HEK293T (cell line): ENCODE measurements at regions not wholly inside any gene's neighbourhood (a gene's known extent, or its start where the extent isn't known, plus 50 kb on each side); places are given as distances from the start of the nearest gene placed in this dataset.

Experiments used
- CTCF ChIA-PET: fragments of 350-600 bp; formaldehyde crosslinking; extraction: SDS; loops from one replicate; lab custom pipeline; 2021; ENCODE audit warnings: antibody characterized with exemption, inconsistent platforms; lab: Yijun Ruan, JAX
- POLR2A ChIA-PET: fragments of 350-600 bp; formaldehyde crosslinking; extraction: SDS; loops from one replicate; lab custom pipeline; 2020; ENCODE audit warnings: antibody characterized with exemption, inconsistent platforms; lab: Yijun Ruan, JAX
- DNase-seq: peaks from one replicate; pipeline ENCODE4 v3.0.0; 2012; ENCODE audit warnings: mixed read lengths; ENCODE audit errors: extremely low spot score
- ARNT ChIP-seq: fragments of 450-650 bp; IDR thresholded peaks from 2 replicates; pipeline ENCODE4 v1.6.1; 2017; ENCODE audit warnings: mild to moderate bottlenecking
- BHLHE40 ChIP-seq: fragments of 450-650 bp; IDR thresholded peaks from 2 replicates; pipeline ENCODE4 v1.6.1; 2016; ENCODE audit warnings: mild to moderate bottlenecking, moderate library complexity, borderline replicate concordance
- CTBP1 ChIP-seq: fragments of 450-650 bp; IDR thresholded peaks from 2 replicates; pipeline ENCODE4 v1.6.1; 2016; ENCODE audit warnings: borderline replicate concordance
- ELF4 ChIP-seq: fragments of 450-650 bp; IDR thresholded peaks from 2 replicates; pipeline ENCODE4 v1.6.1; 2017; ENCODE audit warnings: antibody characterized with exemption
- FOXA1 ChIP-seq: fragments of 450-650 bp; IDR thresholded peaks from 2 replicates; pipeline ENCODE4 v1.6.1; 2016; ENCODE audit warnings: mild to moderate bottlenecking
- FOXK2 ChIP-seq: fragments of 450-650 bp; IDR thresholded peaks from 2 replicates; pipeline ENCODE4 v1.6.1; 2016; ENCODE audit warnings: mild to moderate bottlenecking
- FOXM1 ChIP-seq: fragments of 450-650 bp; IDR thresholded peaks from 2 replicates; pipeline ENCODE4 v1.6.1; 2017; ENCODE audit warnings: mild to moderate bottlenecking, borderline replicate concordance
- HDGF ChIP-seq: fragments of 450-650 bp; IDR thresholded peaks from 2 replicates; pipeline ENCODE4 v1.6.1; 2017; ENCODE audit warnings: antibody characterized with exemption, borderline replicate concordance
- L3MBTL2 ChIP-seq: fragments of 450-650 bp; conservative IDR thresholded peaks from 2 replicates; pipeline ENCODE4 v1.6.1; 2016; ENCODE audit warnings: mild to moderate bottlenecking
- LEF1 ChIP-seq: fragments of 450-650 bp; IDR thresholded peaks from 2 replicates; pipeline ENCODE4 v1.6.1; 2017; ENCODE audit warnings: mild to moderate bottlenecking, borderline replicate concordance
- NFRKB ChIP-seq: fragments of 450-650 bp; IDR thresholded peaks from 2 replicates; pipeline ENCODE4 v1.6.1; 2016; ENCODE audit warnings: mild to moderate bottlenecking, moderate library complexity
- PKNOX1 ChIP-seq: fragments of 450-650 bp; IDR thresholded peaks from 2 replicates; pipeline ENCODE4 v1.6.1; 2016
- SP1 ChIP-seq: fragments of 450-650 bp; IDR thresholded peaks from 2 replicates; pipeline ENCODE4 v1.6.1; 2017
- SUZ12 ChIP-seq: fragments of 450-650 bp; IDR thresholded peaks from 2 replicates; pipeline ENCODE4 v1.6.1; 2016; ENCODE audit warnings: mild to moderate bottlenecking
- TARDBP ChIP-seq: fragments of 450-650 bp; IDR thresholded peaks from 2 replicates; pipeline ENCODE4 v1.6.1; 2016
- ZNF384 ChIP-seq: fragments of 450-650 bp; IDR thresholded peaks from 2 replicates; pipeline ENCODE4 v1.6.1; 2016

GRCh38 chr1:14500912-14501311 lies 97.6 kb upstream of the KAZN start:
- no peak for DNase-seq
- POLR2A ChIA-PET, result no interaction called here
- CTCF ChIA-PET, result no interaction called here
- TF ChIP-seq NFRKB (no peak), PKNOX1 (no peak), ZNF384 (no peak), FOXA1 (no peak), LEF1 (no peak), ARNT (no peak), FOXK2 (no peak), CTBP1 (no peak), TARDBP (no peak), SP1 (no peak), HDGF (no peak), L3MBTL2 (no peak), FOXM1 (no peak), SUZ12 (no peak), BHLHE40 (no peak), ELF4 (no peak)

- ChIA-PET POLR2A (no interaction called here), CTCF (no interaction called here)
- no peak for TF ChIP-seq PKNOX1
- TF ChIP-seq FOXA1, result no peak
- no peak for TF ChIP-seq ZNF384
- no peak for TF ChIP-seq BHLHE40
- no peak for TF ChIP-seq HDGF
- TF ChIP-seq SP1, result no peak
- TF ChIP-seq ARNT, result no peak
- no peak for TF ChIP-seq LEF1
- TF ChIP-seq NFRKB, result no peak
- no peak for TF ChIP-seq TARDBP
- TF ChIP-seq ELF4, result no peak
- TF ChIP-seq FOXM1, result no peak
- no peak for TF ChIP-seq SUZ12
- TF ChIP-seq CTBP1, result no peak
- TF ChIP-seq L3MBTL2, result no peak
- no peak for TF ChIP-seq FOXK2
- DNase-seq, result no peak
Measured at GRCh38 chr1:14504517-14504916, 94.0 kb upstream of the KAZN start.

GRCh38 chr1:14506471-14507255 lies 91.8 kb upstream of the KAZN start:
- ChIA-PET POLR2A (no interaction called here), CTCF (no interaction called here)

GRCh38 chr1:14507262-14507661 lies 91.2 kb upstream of the KAZN start:
- POLR2A ChIA-PET, result no interaction called here
- DNase-seq, result no peak
- CTCF ChIA-PET, result no interaction called here
- TF ChIP-seq SUZ12, result no peak

More at GRCh38 chr1:14506471-14507255, 91.8 kb upstream of the KAZN start:
- TF ChIP-seq HDGF (no peak), FOXA1 (no peak)
- no peak for DNase-seq

GRCh38 chr1:14508613-14509012 lies 89.9 kb upstream of the KAZN start:
- ChIA-PET CTCF (no interaction called here), POLR2A (no interaction called here)
- no peak for DNase-seq
- TF ChIP-seq SUZ12 (no peak), FOXM1 (no peak), FOXK2 (no peak), CTBP1 (no peak), LEF1 (no peak), SP1 (no peak), ELF4 (no peak), FOXA1 (no peak), HDGF (no peak), ZNF384 (no peak), PKNOX1 (no peak), BHLHE40 (no peak)

GRCh38 chr1:14511166-14511680 lies 87.3 kb upstream of the KAZN start:
- TF ChIP-seq NFRKB (no peak), FOXA1 (no peak), FOXK2 (no peak), CTBP1 (no peak), TARDBP (no peak), L3MBTL2 (no peak), FOXM1 (no peak), ELF4 (no peak), LEF1 (no peak), ARNT (no peak), SUZ12 (no peak), ZNF384 (no peak), PKNOX1 (no peak)
- ChIA-PET POLR2A (no interaction called here), CTCF (no interaction called here)
- no peak for DNase-seq
